ENCODE measurements at regions not wholly inside any gene's neighbourhood (a gene's known extent, or its start where the extent isn't known, plus 50 kb on each side); places are given as distances from the start of the nearest gene placed in this dataset.

DNA sequence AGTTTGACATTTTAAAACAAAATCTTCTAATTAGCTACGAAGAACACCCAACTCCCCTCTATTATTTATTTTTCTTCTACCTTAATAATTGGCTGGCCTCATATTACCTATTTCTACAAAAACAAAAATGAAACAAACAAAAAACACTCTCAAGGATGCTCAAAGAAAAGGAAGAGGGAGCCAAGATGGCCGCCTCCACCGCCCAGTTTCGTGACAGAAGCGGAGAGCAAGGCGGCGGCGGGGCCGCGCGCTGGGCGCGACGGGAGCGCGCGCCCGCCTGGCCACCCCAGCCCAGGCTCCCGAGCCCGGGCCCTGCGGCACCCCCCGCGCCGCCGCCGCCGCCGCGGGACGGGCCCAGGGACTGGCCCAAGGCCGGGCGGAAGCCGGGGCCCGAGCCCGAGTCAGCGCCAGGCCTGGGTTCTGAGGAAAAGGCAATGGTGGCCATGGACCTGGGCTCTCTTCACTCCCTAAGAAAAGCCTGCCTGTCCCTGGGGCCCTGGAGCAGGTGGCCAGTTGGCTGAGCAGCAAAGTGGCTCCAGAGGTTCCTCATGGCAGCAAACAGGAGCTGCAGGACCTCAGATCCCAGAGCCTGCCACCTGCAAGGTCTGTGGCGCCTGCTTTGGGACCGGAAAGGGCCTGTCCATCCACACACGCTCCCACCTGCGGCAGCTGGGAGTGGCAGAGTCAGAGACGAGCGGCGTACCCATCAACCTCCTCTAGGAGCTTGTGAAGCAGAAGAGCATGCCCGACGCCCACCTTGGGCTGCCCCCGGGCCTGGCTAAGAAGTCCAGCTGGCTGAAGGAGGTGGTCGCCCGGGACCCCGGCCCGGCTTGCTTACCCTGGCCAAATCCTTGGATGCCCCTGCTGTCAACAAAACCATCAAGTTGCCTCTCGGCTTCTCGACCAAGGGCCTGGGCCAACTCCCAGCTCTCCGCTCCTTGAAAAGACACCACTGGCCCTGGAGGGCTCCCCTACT, 543.2 kb upstream of the CCDC179 start:
- H3K79me2 ChIP-seq (ENCODE audit: low read length) = no peaks in the 10 kb centered on the region
- H3K9me2 ChIP-seq (replicated peaks; ENCODE audit: insufficient read depth, low read length) = no peaks in the 10 kb centered on the region
- no peak overlapping the region for H3K4me3 ChIP-seq (ENCODE audit: low read length)
- DNase-seq = no peak
- H4K20me1 ChIP-seq (ENCODE audit: insufficient read depth, low read length) = no peaks in the 10 kb centered on the region
- H3K4me2 ChIP-seq (ENCODE audit: low read depth, low read length) = no peak overlapping the region
- no peaks in the 10 kb centered on the region for H3K36me3 ChIP-seq (replicated peaks; ENCODE audit: insufficient read depth, low read length)
- TF ChIP-seq EZH2 (optimal IDR thresholded peaks at IDR 0.05; ENCODE audit: low read depth, low read length) = no peak
- TF ChIP-seq, protein P1, sequence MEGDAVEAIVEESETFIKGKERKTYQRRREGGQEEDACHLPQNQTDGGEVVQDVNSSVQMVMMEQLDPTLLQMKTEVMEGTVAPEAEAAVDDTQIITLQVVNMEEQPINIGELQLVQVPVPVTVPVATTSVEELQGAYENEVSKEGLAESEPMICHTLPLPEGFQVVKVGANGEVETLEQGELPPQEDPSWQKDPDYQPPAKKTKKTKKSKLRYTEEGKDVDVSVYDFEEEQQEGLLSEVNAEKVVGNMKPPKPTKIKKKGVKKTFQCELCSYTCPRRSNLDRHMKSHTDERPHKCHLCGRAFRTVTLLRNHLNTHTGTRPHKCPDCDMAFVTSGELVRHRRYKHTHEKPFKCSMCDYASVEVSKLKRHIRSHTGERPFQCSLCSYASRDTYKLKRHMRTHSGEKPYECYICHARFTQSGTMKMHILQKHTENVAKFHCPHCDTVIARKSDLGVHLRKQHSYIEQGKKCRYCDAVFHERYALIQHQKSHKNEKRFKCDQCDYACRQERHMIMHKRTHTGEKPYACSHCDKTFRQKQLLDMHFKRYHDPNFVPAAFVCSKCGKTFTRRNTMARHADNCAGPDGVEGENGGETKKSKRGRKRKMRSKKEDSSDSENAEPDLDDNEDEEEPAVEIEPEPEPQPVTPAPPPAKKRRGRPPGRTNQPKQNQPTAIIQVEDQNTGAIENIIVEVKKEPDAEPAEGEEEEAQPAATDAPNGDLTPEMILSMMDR (IDR thresholded peaks at IDR 0.05; ENCODE audit: low read length) = no peak
- TF ChIP-seq EZH2phosphoT487 (IDR thresholded peaks at IDR 0.05; ENCODE audit: low read length) = no peak
- H3K9ac ChIP-seq (ENCODE audit: low read length) = no peak overlapping the region
- no peak overlapping the region for H3K27ac ChIP-seq (ENCODE audit: low read length)
- no peaks in the 10 kb centered on the region for H3K9me3 ChIP-seq (replicated peaks; ENCODE audit: insufficient read depth, low read length)
- no peaks in the 10 kb centered on the region for H3F3A ChIP-seq (ENCODE audit: insufficient read depth, low read length)
- H2AFZ ChIP-seq (ENCODE audit: low read length) = no peak overlapping the region
- no peaks in the 10 kb centered on the region for H3K27me3 ChIP-seq (replicated peaks; ENCODE audit: insufficient read depth, low read length)
- no peaks in the 10 kb centered on the region for H3K4me1 ChIP-seq (ENCODE audit: low read length)

DNA sequence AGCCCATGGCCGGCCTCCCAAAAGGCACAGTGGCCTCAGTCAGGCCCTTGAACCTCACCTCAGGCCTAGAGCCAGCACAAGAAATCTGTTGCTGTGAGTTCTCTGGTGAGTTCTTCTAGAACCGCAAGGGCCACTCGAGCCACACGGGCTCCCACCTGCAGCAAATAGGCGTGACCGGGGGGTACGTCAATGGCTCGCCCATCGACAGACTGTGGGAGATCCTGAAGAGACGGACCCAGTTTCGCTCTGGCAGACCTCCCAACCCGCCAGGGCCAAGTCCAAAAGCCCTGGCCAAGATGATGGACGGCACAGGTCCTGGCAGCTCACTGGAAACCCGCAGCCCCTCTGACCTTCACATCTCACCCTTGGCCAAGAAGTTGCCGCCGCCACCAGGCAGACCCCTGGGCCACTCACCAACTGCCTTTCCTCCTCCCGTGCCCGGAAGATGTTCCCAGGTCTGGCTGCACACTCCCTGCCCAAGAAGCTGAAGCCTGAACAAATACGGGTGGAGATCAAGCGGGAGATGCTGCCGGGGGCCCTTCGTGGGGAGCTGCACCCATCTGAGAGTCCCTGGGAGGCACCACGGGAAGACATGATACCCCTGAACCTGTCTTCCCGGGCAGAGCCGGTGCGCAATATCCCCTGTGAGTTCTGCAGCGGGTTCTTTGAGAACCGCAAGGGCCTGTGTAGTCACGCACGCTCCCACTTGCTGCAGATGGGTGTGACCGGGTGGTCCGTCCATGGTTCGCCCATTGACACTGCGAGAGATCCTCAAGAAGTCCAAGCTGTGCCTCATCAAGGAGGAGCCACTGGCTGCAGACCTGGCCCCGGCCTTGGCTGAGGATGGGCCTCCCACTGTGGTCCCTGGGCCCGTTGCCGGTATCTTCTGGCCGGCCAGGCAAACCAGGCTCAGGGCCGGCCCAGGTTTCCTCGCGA, 544.2 kb upstream of the CCDC179 start:
- Histone ChIP-seq H3K79me2 (ENCODE audit: low read length) (no peaks in the 10 kb centered on the region), H4K20me1 (ENCODE audit: insufficient read depth, low read length) (no peaks in the 10 kb centered on the region), H3F3A (ENCODE audit: insufficient read depth, low read length) (no peaks in the 10 kb centered on the region), H3K36me3 (replicated peaks; ENCODE audit: insufficient read depth, low read length) (no peaks in the 10 kb centered on the region), H3K4me3 (ENCODE audit: low read length) (no peak overlapping the region), H3K9me2 (replicated peaks; ENCODE audit: insufficient read depth, low read length) (no peaks in the 10 kb centered on the region), H3K4me2 (ENCODE audit: low read depth, low read length) (no peak overlapping the region), H3K4me1 (ENCODE audit: low read length) (no peaks in the 10 kb centered on the region), H2AFZ (ENCODE audit: low read length) (no peak overlapping the region), H3K27me3 (replicated peaks; ENCODE audit: insufficient read depth, low read length) (no peaks in the 10 kb centered on the region), H3K9me3 (replicated peaks; ENCODE audit: insufficient read depth, low read length) (no peaks in the 10 kb centered on the region), H3K9ac (ENCODE audit: low read length) (no peak overlapping the region), H3K27ac (ENCODE audit: low read length) (no peak overlapping the region)
- TF ChIP-seq, protein P1 (IDR thresholded peaks at IDR 0.05; ENCODE audit: low read length) = no peak
- TF ChIP-seq EZH2phosphoT487 (IDR thresholded peaks at IDR 0.05; ENCODE audit: low read length) = no peak
- DNase-seq = no peak

DNA sequence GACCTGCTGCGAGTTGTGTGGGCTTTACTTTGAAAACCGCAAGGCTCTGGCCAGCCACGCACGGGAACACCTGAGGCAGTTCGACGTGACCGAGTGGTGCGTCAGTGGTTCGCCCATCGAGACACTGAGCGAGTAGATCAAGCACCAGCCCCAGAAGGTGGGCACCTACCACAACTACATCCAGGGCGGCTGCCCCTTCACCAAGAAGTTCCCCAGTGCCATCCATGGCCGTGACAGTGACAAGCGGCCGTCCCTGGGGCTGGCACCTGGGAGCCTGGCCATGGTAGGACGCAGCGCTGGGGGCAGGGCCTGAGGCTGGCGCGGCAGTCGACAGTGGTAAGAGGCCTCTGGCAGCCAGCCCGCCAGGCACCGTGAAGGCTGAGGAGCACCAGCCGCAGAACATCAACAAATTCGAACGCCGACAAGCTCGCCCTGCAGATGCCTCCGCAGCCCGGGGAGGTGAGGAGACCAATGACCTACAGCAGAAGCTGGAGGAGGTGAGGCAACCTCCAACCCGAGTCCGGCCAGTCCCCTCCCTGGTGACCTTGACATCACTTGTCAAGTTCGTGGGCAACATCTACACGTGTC, 545.2 kb upstream of the CCDC179 start:
- Histone ChIP-seq H3K9ac (ENCODE audit: low read length) (no peak overlapping the region), H3K9me2 (replicated peaks; ENCODE audit: insufficient read depth, low read length) (no peaks in the 10 kb centered on the region), H3K27ac (ENCODE audit: low read length) (no peak overlapping the region), H4K20me1 (ENCODE audit: insufficient read depth, low read length) (no peaks in the 10 kb centered on the region), H3K79me2 (ENCODE audit: low read length) (no peaks in the 10 kb centered on the region), H3F3A (ENCODE audit: insufficient read depth, low read length) (no peaks in the 10 kb centered on the region), H3K4me3 (ENCODE audit: low read length) (no peak overlapping the region), H2AFZ (ENCODE audit: low read length) (no peak overlapping the region), H3K4me2 (ENCODE audit: low read depth, low read length) (no peak overlapping the region), H3K36me3 (replicated peaks; ENCODE audit: insufficient read depth, low read length) (no peaks in the 10 kb centered on the region), H3K9me3 (replicated peaks; ENCODE audit: insufficient read depth, low read length) (no peaks in the 10 kb centered on the region), H3K27me3 (replicated peaks; ENCODE audit: insufficient read depth, low read length) (no peaks in the 10 kb centered on the region), H3K4me1 (ENCODE audit: low read length) (no peaks in the 10 kb centered on the region)
- DNase-seq = no peak
- TF ChIP-seq EZH2phosphoT487 (IDR thresholded peaks at IDR 0.05; ENCODE audit: low read length) (no peak), EZH2 (optimal IDR thresholded peaks at IDR 0.05; ENCODE audit: low read depth, low read length) (no peak)
- TF ChIP-seq, protein P1 (IDR thresholded peaks at IDR 0.05; ENCODE audit: low read length) = no peak

Measured in MM.1S (cell line).